HCT116 (cell line): ENCODE measurements at regions not wholly inside any gene's neighbourhood (a gene's known extent, or its start where the extent isn't known, plus 50 kb on each side); places are given as distances from the start of the nearest gene placed in this dataset.

Experiments
- ATAC-seq: fragments of 200-7000 bp; cut with Tn5 transposase; 2 replicates; pipeline ENCODE4 v1.9.1; 2020; ENCODE audit warnings: mild to moderate bottlenecking, moderate library complexity
- BruUV-seq: library from RNA; stranded (reverse); fragments of 400-500 nt; replicated peaks from 2 replicates; lab custom pipeline; 2021; lab: Mats Ljungman, UMichigan
- CTCF ChIA-PET: fragments of 300-600 bp; sonication (Branson Sonifier 250); formaldehyde crosslinking; loops from one replicate; lab custom pipeline; 2021; ENCODE audit warnings: antibody characterized with exemption; lab: Charles Lee
- POLR2A ChIA-PET: fragments of 300-600, 350-600 bp; sonication (Branson Sonifier 250); formaldehyde crosslinking; loops from one replicate; lab custom pipeline; 2021; ENCODE audit warnings: antibody characterized with exemption; lab: Charles Lee
- RAD21 ChIA-PET, 2 experiments: fragments of 300-600 bp; sonication (Branson Sonifier 250); formaldehyde crosslinking; loops; one replicate each; lab custom pipeline; 2023; ENCODE audit warnings: low total read pairs in 2 of 2; ENCODE audit not compliant: uncharacterized antibody in 2 of 2, unreplicated experiment in 2 of 2, low non-redundant PET in 1 of 2; lab: Charles Lee
- DNase-seq: peaks from one replicate; pipeline ENCODE4 v3.0.0-alpha.2; 2010; ENCODE audit warnings: low read depth, low spot score
- H2AFZ ChIP-seq: fragments of 200-600 bp; shearing (Covaris generic), sonication (generic); 2 replicates; pipeline ENCODE4 v1.6.1; 2017; ENCODE audit warnings: low read depth, mixed run types, mixed read lengths, antibody characterized with exemption, low read length; ENCODE audit not compliant: poor library complexity, severe bottlenecking
- H3K27ac ChIP-seq: 2 replicates; pipeline ENCODE4 v1.5.1; 2012; ENCODE audit warnings: low read depth, low read length
- H3K27me3 ChIP-seq: fragments of 200-600 bp; sonication (generic); 2 replicates; pipeline ENCODE4 v1.6.1; 2016; ENCODE audit warnings: mixed run types, low read length, mixed read lengths; ENCODE audit not compliant: insufficient read depth
- H3K36me3 ChIP-seq, 2 experiments: fragments of 200-500 bp in 1 of 2; fragments of 200-600 bp in 1 of 2; sonication (Bioruptor generic) in 1 of 2; sonication (generic) in 1 of 2; 2 replicates each; pipeline versions ENCODE4 v1.5.1 to v1.6.1; 2014 to 2016; ENCODE audit warnings: low read length in 2 of 2, inconsistent platforms in 1 of 2, mixed read lengths in 1 of 2, mixed run types in 1 of 2; ENCODE audit not compliant: insufficient read depth in 2 of 2, control insufficient read depth in 1 of 2
- H3K4me1 ChIP-seq, 2 experiments: fragments of 200-600 bp in 1 of 2; sonication (generic) in 1 of 2; 2 replicates each; pipeline versions ENCODE4 v1.5.1 to v1.6.1; 2012 to 2017; ENCODE audit warnings: low read length in 2 of 2, inconsistent platforms in 1 of 2, mild to moderate bottlenecking in 1 of 2, mixed read lengths in 1 of 2, mixed run types in 1 of 2, moderate library complexity in 1 of 2; ENCODE audit not compliant: insufficient read depth in 2 of 2, control insufficient read depth in 1 of 2
- H3K4me2 ChIP-seq: fragments of 200-600 bp; sonication (generic); 2 replicates; pipeline ENCODE4 v1.6.1; 2017; ENCODE audit warnings: mixed run types, low read length, mixed read lengths
- H3K4me3 ChIP-seq, 2 experiments: fragments of 200-600 bp in 1 of 2; sonication (generic) in 1 of 2; replicated peaks in 1 of 2; 2 replicates each; pipeline ENCODE4 v1.5.1; 2011 to 2016; ENCODE audit warnings: low read length in 2 of 2, control low read depth in 1 of 2, low read depth in 1 of 2, mild to moderate bottlenecking in 1 of 2, mixed read lengths in 1 of 2, mixed run types in 1 of 2
- H3K79me2 ChIP-seq: fragments of 200-600 bp; sonication (generic); 2 replicates; pipeline ENCODE4 v1.6.1; 2017; ENCODE audit warnings: mild to moderate bottlenecking, mixed run types, low read length, moderate library complexity, mixed read lengths; ENCODE audit not compliant: insufficient read depth
- H3K9ac ChIP-seq: fragments of 200-600 bp; sonication (generic); 2 replicates; pipeline ENCODE4 v1.6.1; 2016; ENCODE audit warnings: low read length, mixed read lengths
- H3K9me2 ChIP-seq: fragments of 200-600 bp; sonication (generic), shearing (Covaris generic); 2 replicates; pipeline ENCODE4 v1.6.1; 2017; ENCODE audit warnings: mixed run types, mild to moderate bottlenecking, moderate library complexity; ENCODE audit not compliant: insufficient read depth
- H3K9me3 ChIP-seq, 2 experiments: fragments of 200-500 bp in 1 of 2; fragments of 200-600 bp in 1 of 2; sonication (Bioruptor generic) in 1 of 2; sonication (generic) in 1 of 2; 2 replicates each; pipeline ENCODE4 v1.6.1; 2014 to 2017; ENCODE audit warnings: low read length in 2 of 2, mixed read lengths in 2 of 2, inconsistent platforms in 1 of 2, low read depth in 1 of 2, mild to moderate bottlenecking in 1 of 2, mixed run types in 1 of 2, moderate library complexity in 1 of 2; ENCODE audit not compliant: control insufficient read depth in 1 of 2, insufficient read depth in 1 of 2
- H4K20me1 ChIP-seq: fragments of 200-600 bp; sonication (generic), shearing (Covaris generic); 2 replicates; pipeline ENCODE4 v1.6.1; 2017; ENCODE audit warnings: mixed run types, mild to moderate bottlenecking, moderate library complexity; ENCODE audit not compliant: insufficient read depth
- CTCF ChIP-seq, 3 experiments: fragments of 200-600 bp in 1 of 3; sonication (generic) in 1 of 3; IDR thresholded peaks in 2 of 3; conservative IDR thresholded peaks in 1 of 3; 2 replicates each; pipeline ENCODE4 v1.5.1; 2012 to 2017; ENCODE audit warnings: low read depth in 2 of 3, low read length in 2 of 3, antibody characterized with exemption in 1 of 3, borderline replicate concordance in 1 of 3, control low read depth in 1 of 3, mild to moderate bottlenecking in 1 of 3, mixed read lengths in 1 of 3, mixed run types in 1 of 3, moderate library complexity in 1 of 3; ENCODE audit not compliant: insufficient read depth in 1 of 3
- EZH2 ChIP-seq: fragments of 200-600 bp; sonication (generic); IDR thresholded peaks from 2 replicates; pipeline ENCODE4 v1.6.1; 2017; ENCODE audit warnings: antibody characterized with exemption, mixed run types
- RAD21 ChIP-seq: IDR thresholded peaks from 2 replicates; pipeline ENCODE4 v1.6.1; 2012; ENCODE audit warnings: low read depth, mild to moderate bottlenecking
- TCF7L2 ChIP-seq: IDR thresholded peaks from 2 replicates; pipeline ENCODE4 v1.7.0; 2011; ENCODE audit warnings: borderline replicate concordance, inconsistent platforms; ENCODE audit not compliant: insufficient read depth, insufficient read length; ENCODE audit errors: extremely low read depth
- YY1 ChIP-seq: IDR thresholded peaks from 2 replicates; pipeline ENCODE4 v1.6.1; 2011; ENCODE audit warnings: low read length, low read depth, moderate library complexity, mild to moderate bottlenecking; ENCODE audit not compliant: insufficient replicate concordance; ENCODE audit errors: extremely low read depth
- intact Hi-C: fragments of 100-400 bp; cut with micrococcal nuclease; formaldehyde crosslinking; loops from 2 replicates; pipeline ENCODE4 v1.10.0; 2022
- TF ChIP-seq, protein P1 (sequence below): IDR thresholded peaks from 2 replicates; pipeline ENCODE4 v1.6.1; 2011; ENCODE audit warnings: mild to moderate bottlenecking, low read length, moderate library complexity; ENCODE audit not compliant: insufficient replicate concordance; ENCODE audit errors: extremely low read depth

- TF ChIP-seq CTCF (IDR thresholded peaks at IDR 0.05 in 2 of 3, conservative IDR thresholded peaks at IDR 0.05 in 1 of 3; ENCODE audit: borderline replicate concordance in 1 of 3, insufficient read depth in 1 of 3, low read depth in 2 of 3, low read length in 2 of 3) = no peak
- TF ChIP-seq EZH2 = no peak
- no peak for TF ChIP-seq TCF7L2
- no peak for TF ChIP-seq YY1
Observed at GRCh38 chr2:18106841-18107240, 228.4 kb downstream of the KCNS3 start (continued).

- ChIA-PET RAD21 (no interaction called here), CTCF (interaction anchor here (2.4 kb wide), 1 partner anchor 12 kb away, joined by 7 read pairs; no protein-coding TSS in a partner anchor), POLR2A (no interaction called here)
- H3K4me3 ChIP-seq = no peak overlapping the region
- DNase-seq (no peak), ATAC-seq (no peak)
- no peaks in the 10 kb centered on the region for H3K4me1 ChIP-seq
- H3K9me2 ChIP-seq = no peaks in the 10 kb centered on the region
- H3K79me2 ChIP-seq = no peaks in the 10 kb centered on the region
- TF ChIP-seq RAD21 = no peak
- TF ChIP-seq, protein P1, sequence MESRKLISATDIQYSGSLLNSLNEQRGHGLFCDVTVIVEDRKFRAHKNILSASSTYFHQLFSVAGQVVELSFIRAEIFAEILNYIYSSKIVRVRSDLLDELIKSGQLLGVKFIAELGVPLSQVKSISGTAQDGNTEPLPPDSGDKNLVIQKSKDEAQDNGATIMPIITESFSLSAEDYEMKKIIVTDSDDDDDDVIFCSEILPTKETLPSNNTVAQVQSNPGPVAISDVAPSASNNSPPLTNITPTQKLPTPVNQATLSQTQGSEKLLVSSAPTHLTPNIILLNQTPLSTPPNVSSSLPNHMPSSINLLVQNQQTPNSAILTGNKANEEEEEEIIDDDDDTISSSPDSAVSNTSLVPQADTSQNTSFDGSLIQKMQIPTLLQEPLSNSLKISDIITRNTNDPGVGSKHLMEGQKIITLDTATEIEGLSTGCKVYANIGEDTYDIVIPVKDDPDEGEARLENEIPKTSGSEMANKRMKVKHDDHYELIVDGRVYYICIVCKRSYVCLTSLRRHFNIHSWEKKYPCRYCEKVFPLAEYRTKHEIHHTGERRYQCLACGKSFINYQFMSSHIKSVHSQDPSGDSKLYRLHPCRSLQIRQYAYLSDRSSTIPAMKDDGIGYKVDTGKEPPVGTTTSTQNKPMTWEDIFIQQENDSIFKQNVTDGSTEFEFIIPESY = no peak
- no peak overlapping the region for H3K4me2 ChIP-seq
- H3K9me3 ChIP-seq = no peaks in the 10 kb centered on the region
- no peaks in the 10 kb centered on the region for H3K36me3 ChIP-seq
- intact Hi-C loops = no loop called here
- H3K27ac ChIP-seq = no peak overlapping the region
- BruUV-seq = no TSS peak
- no peaks in the 10 kb centered on the region for H4K20me1 ChIP-seq
- H2AFZ ChIP-seq = no peak overlapping the region
- no peak overlapping the region for H3K9ac ChIP-seq
- H3K27me3 ChIP-seq = peaks cover 12% of the 10 kb centered on the region; the same call in 1 of the 2 replicates
Observed at GRCh38 chr2:18105929-18106328, 227.5 kb downstream of the KCNS3 start.
